Germinal center (tissue), 1 donor: ENCODE measurements at regions not wholly inside any gene's neighbourhood (a gene's known extent, or its start where the extent isn't known, plus 50 kb on each side); places are given as distances from the start of the nearest gene placed in this dataset.

Experiments
- DNase-seq: peaks from one replicate; pipeline ENCODE4 v3.0.0; 2012; ENCODE audit warnings: mixed read lengths, low spot score

DNA sequence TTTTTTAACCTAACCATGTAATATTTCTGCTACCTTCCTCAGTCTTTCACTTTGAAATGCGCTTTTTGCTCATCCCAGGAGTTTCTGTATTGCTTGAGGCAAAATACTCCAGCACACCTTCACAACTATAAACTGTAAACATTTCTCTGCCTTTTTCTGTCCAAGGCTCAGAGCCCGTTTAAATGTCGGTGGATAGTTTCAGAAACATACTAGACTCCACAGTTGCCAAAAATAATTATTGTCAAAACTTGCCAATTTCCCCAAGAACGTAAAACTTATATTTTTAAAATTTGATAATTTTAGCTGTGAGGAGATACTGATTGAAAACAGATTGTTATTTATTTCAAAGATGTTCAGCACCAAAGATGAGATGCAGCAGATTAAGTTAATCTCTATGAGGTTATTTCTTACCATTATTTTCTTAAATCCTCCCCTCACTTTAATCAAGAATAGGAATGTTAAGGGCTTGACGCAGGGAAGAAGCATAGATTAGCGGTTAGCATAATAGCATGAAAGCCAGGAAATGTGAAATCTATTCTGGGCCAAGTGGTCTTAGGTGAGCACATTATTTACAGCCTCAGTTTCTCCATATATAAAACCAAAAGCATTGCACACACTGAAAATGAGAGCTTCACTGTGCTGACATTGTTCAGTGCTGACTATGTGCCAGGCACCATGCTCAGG lies 91.5 kb upstream of the ESRRG start:
- DNase-seq: no peak

DNA sequence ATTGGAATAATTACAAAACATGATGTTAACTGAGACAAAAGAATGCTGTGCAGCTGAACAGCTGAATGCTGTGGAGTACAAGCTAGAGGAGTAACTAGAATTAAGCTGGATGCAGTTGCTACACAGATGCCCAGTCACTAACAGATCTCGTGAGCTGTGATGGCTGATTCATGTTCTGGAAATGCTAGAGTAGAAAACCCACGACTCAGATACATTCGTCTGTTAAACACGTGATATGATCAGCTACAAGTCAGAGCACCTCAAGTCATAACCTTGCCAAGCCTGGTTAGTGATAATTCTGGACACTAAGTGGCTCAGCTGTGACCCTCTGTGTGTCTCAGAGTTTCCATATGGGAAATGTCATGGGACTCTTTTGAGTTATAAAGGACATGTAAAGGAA lies 89.7 kb upstream of the ESRRG start:
- no peak for DNase-seq

GRCh38 chr1:216809649-216810048 lies 86.4 kb upstream of the ESRRG start:
- no peak for DNase-seq

DNA sequence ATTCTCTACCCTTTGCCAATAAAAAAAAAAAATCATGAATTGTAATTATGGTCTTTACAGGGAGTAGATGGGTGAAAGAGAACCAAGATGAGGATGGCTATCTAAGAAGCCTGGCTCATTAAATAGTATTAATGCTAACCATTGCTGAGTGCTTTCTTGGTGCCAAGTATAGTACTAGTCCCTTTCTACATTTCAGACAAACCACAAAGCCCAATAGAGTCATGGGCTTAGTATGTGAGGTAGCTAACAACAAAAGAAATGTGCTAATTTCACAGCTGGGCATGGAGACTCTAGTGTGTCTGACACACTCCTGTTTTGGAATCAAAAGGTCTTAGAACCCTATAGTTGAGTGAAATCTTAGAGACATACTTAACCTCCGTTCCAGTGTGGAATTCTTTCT lies 84.5 kb upstream of the ESRRG start:
- DNase-seq: no peak

DNA sequence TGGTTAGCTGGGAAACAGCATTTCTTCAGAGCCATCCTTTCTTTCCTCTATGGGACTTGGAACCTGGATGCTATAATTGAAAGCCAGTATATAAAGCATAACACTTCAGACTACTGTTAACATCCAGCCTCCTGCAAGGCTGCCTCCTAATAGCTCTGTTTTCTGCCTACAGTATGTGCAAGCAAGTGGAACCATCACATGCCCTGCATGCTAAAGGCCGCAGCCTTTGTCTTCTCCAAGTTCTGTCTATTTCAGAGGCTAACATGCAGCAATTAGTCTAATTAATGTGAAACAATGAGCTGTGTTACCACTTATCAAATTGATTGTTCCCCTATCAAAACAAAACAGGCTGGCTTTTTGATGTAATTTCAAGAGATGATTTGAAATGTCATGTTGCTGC lies 82.7 kb upstream of the ESRRG start:
- DNase-seq: no peak

GRCh38 chr1:216805233-216805632 lies 82.0 kb upstream of the ESRRG start:
- no peak for DNase-seq

GRCh38 chr1:216804111-216804510 lies 80.9 kb upstream of the ESRRG start:
- no peak for DNase-seq

DNA sequence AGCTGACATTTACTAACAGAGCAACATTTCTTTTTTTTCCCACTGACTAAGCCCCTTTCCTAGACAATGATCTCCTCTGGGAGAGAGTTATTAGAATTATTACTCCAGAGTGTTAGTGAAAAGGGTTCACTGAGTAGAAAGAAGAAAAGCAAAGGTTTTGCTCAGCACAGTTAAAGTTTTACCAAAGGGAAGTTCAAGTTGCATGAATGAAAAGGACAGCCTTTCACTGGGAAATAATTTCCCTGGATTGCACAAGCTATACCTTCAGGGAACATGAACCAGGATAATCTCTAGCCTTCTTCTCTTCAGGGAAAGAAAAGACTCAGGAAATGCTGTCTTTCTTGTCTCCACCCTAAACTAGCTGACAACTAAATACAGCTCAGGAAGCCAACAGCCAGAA lies 71.4 kb upstream of the ESRRG start:
- DNase-seq: no peak

DNA sequence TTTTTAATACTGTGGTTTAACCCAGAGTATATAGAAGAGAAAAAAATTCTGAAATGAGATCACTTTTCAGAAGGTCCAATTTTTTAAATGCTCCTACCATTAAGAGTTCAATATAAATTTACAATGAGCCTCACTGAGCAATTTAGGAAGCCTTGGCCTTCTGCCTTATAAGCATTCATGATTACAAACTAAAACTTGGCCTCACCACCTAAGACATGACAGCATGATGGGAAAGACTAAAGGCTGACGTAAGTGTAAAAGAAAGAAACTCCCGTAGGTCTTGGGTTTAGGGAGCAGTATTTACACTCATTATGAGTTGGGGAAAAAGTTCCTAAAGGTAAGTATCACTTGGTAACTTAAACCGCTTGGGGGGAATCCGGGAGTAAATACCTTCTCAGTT lies 70.7 kb upstream of the ESRRG start:
- no peak for DNase-seq

DNA sequence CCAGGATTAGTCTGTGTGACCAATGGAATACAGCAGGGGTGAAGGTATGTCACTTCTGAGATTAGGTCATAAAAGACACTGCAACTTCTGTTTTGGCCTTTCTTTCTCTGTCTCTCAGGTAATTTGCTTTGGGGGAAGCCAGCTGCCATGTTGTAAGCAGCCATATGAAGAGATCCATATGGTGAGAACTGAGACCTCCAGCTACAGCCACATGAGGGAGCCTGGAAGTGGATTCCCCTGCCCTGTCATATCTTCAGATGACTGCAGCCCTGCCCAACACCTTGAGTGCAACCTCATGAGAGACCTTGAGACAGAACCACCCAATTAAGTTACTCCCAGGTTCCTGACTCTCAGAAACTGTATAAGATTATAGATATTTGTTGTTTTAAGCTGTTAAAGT lies 70.1 kb upstream of the ESRRG start:
- DNase-seq: no peak

DNA sequence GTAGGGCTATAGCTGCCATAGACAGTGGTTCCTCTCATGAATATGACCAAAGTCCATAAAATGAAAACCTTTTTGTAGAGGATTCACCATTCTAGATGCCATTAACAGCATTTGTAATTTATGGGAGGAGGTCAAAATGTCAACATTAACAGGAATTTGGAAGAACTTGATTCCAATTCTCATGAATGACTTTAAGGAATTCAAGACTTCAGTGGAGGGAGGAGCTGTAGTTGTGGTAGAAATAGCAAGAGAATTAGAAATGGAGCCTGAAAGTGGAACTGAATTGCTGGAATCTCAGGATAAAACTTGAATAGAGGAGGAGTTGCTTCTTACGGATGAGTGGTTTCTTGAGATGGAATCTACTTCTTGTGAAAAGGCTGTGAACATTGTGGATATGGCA lies 65.4 kb upstream of the ESRRG start:
- DNase-seq: no peak

DNA sequence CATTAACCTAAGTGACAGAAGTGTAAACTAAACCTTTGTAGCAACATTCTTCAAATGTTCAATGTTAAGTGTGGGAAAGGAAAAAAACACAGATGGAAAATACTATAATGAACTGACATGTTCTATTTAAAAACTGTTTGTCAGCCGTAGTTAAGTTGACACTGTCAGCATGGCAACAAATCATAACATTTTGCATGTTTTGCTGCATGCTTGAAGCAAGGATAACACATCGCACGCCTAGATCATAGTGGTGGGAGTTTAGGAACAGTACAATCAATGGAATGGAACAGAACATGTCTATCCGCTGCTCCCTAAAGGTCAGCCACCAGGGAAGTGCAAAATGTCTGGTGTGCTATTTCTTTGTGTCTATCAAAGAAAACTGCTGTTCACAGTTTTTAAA lies 62.5 kb upstream of the ESRRG start:
- DNase-seq: no peak

DNA sequence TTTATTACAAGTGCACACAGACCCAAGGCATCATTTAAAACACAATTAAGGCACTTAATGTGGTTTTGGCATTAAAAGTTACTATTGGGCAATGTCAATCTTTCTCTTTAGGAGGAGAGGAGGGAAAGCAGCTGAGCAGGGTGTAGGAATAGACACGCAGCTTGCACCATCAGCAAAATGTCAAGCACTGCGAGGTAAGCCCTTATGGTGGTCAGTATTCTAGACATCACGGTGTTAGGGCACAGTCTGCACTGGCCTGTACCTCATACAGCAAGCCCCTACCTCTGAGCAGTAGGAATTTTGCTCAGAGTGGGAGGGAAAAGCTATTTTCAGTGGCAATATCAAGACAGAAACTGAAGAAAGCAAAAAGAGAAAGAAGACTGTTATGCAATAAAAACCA lies 62.0 kb upstream of the ESRRG start:
- no peak for DNase-seq

DNA sequence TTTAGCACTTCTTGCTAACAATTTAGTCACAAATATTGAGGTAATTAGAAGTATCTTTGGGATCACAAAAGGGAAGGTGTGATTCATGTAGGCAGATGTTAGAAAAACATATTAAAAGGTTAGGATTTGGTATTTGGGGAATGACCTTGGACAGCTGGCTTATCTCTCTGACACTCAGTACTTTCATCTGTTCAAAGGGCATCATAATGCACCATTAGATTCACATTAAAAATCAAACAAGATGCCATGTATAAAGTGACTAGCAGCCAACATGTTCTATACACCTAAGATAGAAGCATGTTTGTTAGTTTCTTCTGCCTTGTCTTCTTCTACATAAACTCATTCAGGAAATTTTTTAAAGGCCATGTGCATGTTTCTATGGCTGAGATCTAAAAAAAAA lies 56.5 kb upstream of the ESRRG start:
- no peak for DNase-seq

GRCh38 chr1:216778737-216779136 lies 55.5 kb upstream of the ESRRG start:
- DNase-seq: no peak

DNA sequence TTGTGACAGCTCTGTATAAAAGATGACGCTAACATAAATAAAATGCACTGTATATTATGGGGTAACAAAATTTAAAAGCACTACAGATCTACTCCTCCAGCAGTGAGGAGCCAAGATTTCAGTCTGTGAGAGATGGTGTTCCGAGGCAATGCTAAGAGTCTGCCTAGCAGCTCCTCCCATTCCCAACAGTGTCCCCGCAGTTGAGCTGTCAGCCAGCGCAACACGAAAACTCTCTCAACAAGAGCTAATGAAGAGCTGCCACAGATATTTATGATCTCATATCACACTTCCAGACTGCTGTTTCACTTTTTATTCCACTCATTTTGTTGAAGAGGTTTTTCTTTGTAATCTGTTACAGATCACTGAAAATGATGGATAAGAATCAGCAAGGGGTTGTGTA lies 53.9 kb upstream of the ESRRG start:
- no peak for DNase-seq
